HG03457 (cell line): ENCODE measurements at regions not wholly inside any gene's neighbourhood (a gene's known extent, or its start where the extent isn't known, plus 50 kb on each side); places are given as distances from the start of the nearest gene placed in this dataset.
"Not testable (repeated sequence)": the region's sequence is repeated elsewhere in the genome, so short reads cannot be mapped to it uniquely, and the experiment has no call there.

ENCODE experiments used
- ATAC-seq: cut with Tn5 transposase; IDR thresholded peaks from one replicate; pipeline ENCODE4 v1.9.1; 2021; ENCODE audit warnings: moderate number of reproducible peaks; ENCODE audit not compliant: unreplicated experiment

- ATAC-seq, result no peak
Observed at GRCh38 chr10:22825841-22826240, 102.0 kb upstream of the ARMC3 start.

- no peak for ATAC-seq
Observed at GRCh38 chr10:22824984-22825383, 102.9 kb upstream of the ARMC3 start.

- ATAC-seq, result no peak
Observed at GRCh38 chr10:22824520-22824919, 103.3 kb upstream of the ARMC3 start.

- no peak for ATAC-seq
Observed at GRCh38 chr10:22823109-22823508, 104.7 kb upstream of the ARMC3 start.

GRCh38 chr10:22821921-22822320 is 105.9 kb upstream of the ARMC3 start:
- not testable (repeated sequence) for ATAC-seq

- ATAC-seq, result no peak
Observed at GRCh38 chr10:22821501-22821900, 106.4 kb upstream of the ARMC3 start.

- ATAC-seq, result no peak
Observed at GRCh38 chr10:22816298-22816653, 101.9 kb upstream of the PIP4K2A start.

GRCh38 chr10:22810643-22811465 is 96.5 kb upstream of the PIP4K2A start:
- ATAC-seq, result no peak

- no peak for ATAC-seq
Observed at GRCh38 chr10:22807238-22807637, 92.9 kb upstream of the PIP4K2A start.

- no peak for ATAC-seq
Observed at GRCh38 chr10:22805304-22805703, 90.9 kb upstream of the PIP4K2A start.

- no peak for ATAC-seq
Observed at GRCh38 chr10:22803261-22803885, 89.0 kb upstream of the PIP4K2A start.

- ATAC-seq, result no peak
Observed at GRCh38 chr10:22801785-22802184, 87.4 kb upstream of the PIP4K2A start.

GRCh38 chr10:22797796-22798195 is 83.4 kb upstream of the PIP4K2A start:
- not testable (repeated sequence) for ATAC-seq

- no peak for ATAC-seq
Observed at GRCh38 chr10:22795546-22795945, 81.2 kb upstream of the PIP4K2A start.

GRCh38 chr10:22792161-22792560 is 77.8 kb upstream of the PIP4K2A start:
- no peak for ATAC-seq

- ATAC-seq, result no peak
Observed at GRCh38 chr10:22791665-22792064, 77.3 kb upstream of the PIP4K2A start.

- ATAC-seq, result no peak
Observed at GRCh38 chr10:22784668-22785067, 70.3 kb upstream of the PIP4K2A start.

- ATAC-seq, result no peak
Observed at GRCh38 chr10:22783807-22784206, 69.4 kb upstream of the PIP4K2A start.

- no peak for ATAC-seq
Observed at GRCh38 chr10:22780474-22780885, 66.1 kb upstream of the PIP4K2A start.

- no peak for ATAC-seq
Observed at GRCh38 chr10:22779331-22780019, 65.1 kb upstream of the PIP4K2A start.

GRCh38 chr10:22774102-22774501 is 59.7 kb upstream of the PIP4K2A start:
- ATAC-seq, result no peak

GRCh38 chr10:22771631-22772030 is 57.3 kb upstream of the PIP4K2A start:
- ATAC-seq, result not testable (repeated sequence)
